ENCODE measurements at regions not wholly inside any gene's neighbourhood (a gene's known extent, or its start where the extent isn't known, plus 50 kb on each side); places are given as distances from the start of the nearest gene placed in this dataset.

DNA sequence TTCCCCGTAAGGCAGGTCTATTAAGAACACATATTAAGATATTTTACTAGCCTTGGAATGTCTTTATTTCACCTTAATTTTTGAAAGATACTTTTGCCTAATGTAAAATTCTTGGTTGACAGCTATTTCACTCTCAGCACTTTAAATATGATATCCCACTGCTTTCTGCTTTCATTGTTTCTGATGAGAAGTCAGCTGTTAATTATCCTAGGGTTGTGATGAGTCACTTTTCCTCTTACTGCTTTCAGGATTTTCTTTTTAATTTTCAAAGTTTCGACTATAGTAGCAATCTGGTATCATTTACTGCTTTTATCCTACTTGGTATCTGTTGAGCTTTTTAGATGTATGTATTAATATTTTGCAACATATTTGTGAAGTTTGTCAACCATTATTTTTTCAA is 578.9 kb upstream of the ATP2B1 start:
- 95 to 97% methylated on average over 2 of the region's 2 CpGs for WGBS, 2 donors
- Histone ChIP-seq H3K4me1 (peaks cover 0 to 20% (median 6%) of the 10 kb centered on the region in 9 donors), H3K27me3 (no peaks in the 10 kb centered on the region), H3K27ac (no peak overlapping the region), H3K4me3 (no peak overlapping the region), H3K36me3 (no peaks in the 10 kb centered on the region), H3K9me3 (peaks cover 0 to 25% (median 6%) of the 10 kb centered on the region in 11 donors)
- intact Hi-C loops (cut with DNase I): no loop called here
- TF ChIP-seq CTCF (IDR thresholded peaks at IDR 0.05): no peak
- no peak for ATAC-seq
- no peak for DNase-seq

GRCh38 chr12:90281154-90281868 is 572.7 kb upstream of the ATP2B1 start:
- H3K9me3 ChIP-seq: peaks cover 0 to 21% (median 12%) of the 10 kb centered on the region in 11 donors
- H3K4me3 ChIP-seq: no peak overlapping the region
- ATAC-seq: no peak
- no peak for DNase-seq
- H3K4me1 ChIP-seq: no peaks in the 10 kb centered on the region
- intact Hi-C loops (cut with DNase I): no loop called here
- no peak for TF ChIP-seq CTCF (IDR thresholded peaks at IDR 0.05)
- no peaks in the 10 kb centered on the region for H3K27me3 ChIP-seq
- no peak overlapping the region for H3K27ac ChIP-seq
- WGBS, 2 donors: 67 to 70% methylated on average over 1 of the region's 1 CpG
- H3K36me3 ChIP-seq: no peaks in the 10 kb centered on the region

DNA sequence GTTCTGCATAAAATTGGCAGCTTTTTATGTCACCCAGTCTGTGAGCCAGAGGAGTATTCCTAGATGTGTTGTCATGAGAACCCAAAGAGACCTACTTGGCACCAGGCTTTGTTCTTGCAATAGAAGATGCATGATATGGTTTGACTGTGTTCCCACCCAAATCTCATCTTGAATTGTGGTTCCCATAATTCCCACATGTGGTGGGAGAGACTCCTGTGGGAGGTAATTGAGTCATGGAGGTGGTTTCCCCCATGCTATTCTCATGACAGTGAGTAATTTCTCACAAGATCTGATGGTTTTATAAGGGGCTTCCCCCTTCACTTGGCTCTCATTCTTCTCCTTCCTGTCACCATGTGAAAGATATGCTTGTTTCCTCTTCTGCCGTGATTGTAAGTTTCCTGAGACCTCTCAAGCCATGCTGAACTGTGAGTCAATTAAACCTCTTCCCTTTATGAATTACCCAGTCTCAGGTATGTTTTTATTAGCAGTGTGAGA is 572.0 kb upstream of the ATP2B1 start:
- intact Hi-C loops (cut with DNase I): no loop called here
- DNase-seq (no peak), ATAC-seq (peak in 1 of 8 donors; percentile 30)
- no peak overlapping the region for H3K4me3 ChIP-seq
- peaks cover 0 to 21% (median 12%) of the 10 kb centered on the region in 11 donors for H3K9me3 ChIP-seq
- no peaks in the 10 kb centered on the region for H3K27me3 ChIP-seq
- no peak for TF ChIP-seq CTCF (IDR thresholded peaks at IDR 0.05)
- H3K27ac ChIP-seq: no peak overlapping the region
- 65 to 73% methylated on average over 1 of the region's 1 CpG for WGBS, 2 donors
- H3K36me3 ChIP-seq: no peaks in the 10 kb centered on the region
- H3K4me1 ChIP-seq: no peaks in the 10 kb centered on the region

GRCh38 chr12:90280033-90280432 is 571.4 kb upstream of the ATP2B1 start:
- intact Hi-C loops (cut with DNase I): no loop called here
- H3K27me3 ChIP-seq: no peaks in the 10 kb centered on the region
- no peak overlapping the region for H3K27ac ChIP-seq
- no peak for ATAC-seq
- WGBS, 2 donors: 91 to 100% methylated on average over 1 of the region's 1 CpG
- peaks cover 0 to 21% (median 12%) of the 10 kb centered on the region in 11 donors for H3K9me3 ChIP-seq
- TF ChIP-seq CTCF (IDR thresholded peaks at IDR 0.05): no peak
- DNase-seq: no peak
- H3K36me3 ChIP-seq: no peaks in the 10 kb centered on the region
- no peak overlapping the region for H3K4me3 ChIP-seq
- no peaks in the 10 kb centered on the region for H3K4me1 ChIP-seq

Data from heart right ventricle (tissue), 16 donors.